BE2C (cell line): ENCODE measurements at regions not wholly inside any gene's neighbourhood (a gene's known extent, or its start where the extent isn't known, plus 50 kb on each side); places are given as distances from the start of the nearest gene placed in this dataset.

Source experiments
- DNase-seq: peaks from one replicate; pipeline ENCODE4 v3.0.0-alpha.2; 2020
- H3K27me3 ChIP-seq: fragments of 250-450 bp; sonication (Bioruptor Pico); 2 replicates; pipeline ENCODE4 v1.5.1; 2020; ENCODE audit warnings: mild to moderate bottlenecking
- H3K36me3 ChIP-seq: fragments of 250-450 bp; sonication (Bioruptor Pico); 2 replicates; pipeline ENCODE4 v1.5.1; 2020; ENCODE audit warnings: mild to moderate bottlenecking
- H3K4me1 ChIP-seq: fragments of 250-450 bp; sonication (Bioruptor Pico); 2 replicates; pipeline ENCODE4 v1.5.1; 2020
- H3K4me3 ChIP-seq: 2 replicates; pipeline ENCODE4 v1.5.1; 2011; ENCODE audit warnings: low read depth, low read length
- H3K9me3 ChIP-seq: fragments of 250-450 bp; sonication (Bioruptor Pico); 2 replicates; pipeline ENCODE4 v1.5.1; 2020
- TF ChIP-seq, protein P1 (sequence below): IDR thresholded peaks from 2 replicates; pipeline ENCODE4 v1.5.1; 2012; ENCODE audit warnings: mild to moderate bottlenecking, low read depth, low read length

DNA sequence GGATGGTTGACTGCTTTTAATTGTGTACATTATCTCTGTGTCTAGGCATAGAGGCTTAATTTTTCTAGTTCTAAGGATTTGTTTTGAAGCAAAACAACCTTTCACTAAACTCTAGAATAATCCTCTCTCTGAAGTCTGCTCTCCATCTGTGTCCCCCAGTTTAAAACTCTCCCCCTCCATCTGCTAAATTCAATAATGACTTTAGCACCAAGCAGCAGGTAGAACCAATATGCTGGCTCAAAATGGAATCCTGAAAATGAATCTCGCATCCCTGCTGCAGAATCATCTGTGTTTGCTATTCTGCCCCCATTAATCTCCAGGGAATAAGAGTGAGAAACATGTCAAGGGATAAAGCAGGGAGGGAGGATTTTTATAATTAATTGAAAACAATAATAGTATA lies 111.8 kb downstream of the TUSC7 start:
- Histone ChIP-seq H3K27me3 (no peaks in the 10 kb centered on the region), H3K4me3 (no peak overlapping the region), H3K36me3 (no peaks in the 10 kb centered on the region), H3K4me1 (peaks cover 22% of the 10 kb centered on the region), H3K9me3 (no peaks in the 10 kb centered on the region)
- no peak for DNase-seq
- TF ChIP-seq, protein P1, sequence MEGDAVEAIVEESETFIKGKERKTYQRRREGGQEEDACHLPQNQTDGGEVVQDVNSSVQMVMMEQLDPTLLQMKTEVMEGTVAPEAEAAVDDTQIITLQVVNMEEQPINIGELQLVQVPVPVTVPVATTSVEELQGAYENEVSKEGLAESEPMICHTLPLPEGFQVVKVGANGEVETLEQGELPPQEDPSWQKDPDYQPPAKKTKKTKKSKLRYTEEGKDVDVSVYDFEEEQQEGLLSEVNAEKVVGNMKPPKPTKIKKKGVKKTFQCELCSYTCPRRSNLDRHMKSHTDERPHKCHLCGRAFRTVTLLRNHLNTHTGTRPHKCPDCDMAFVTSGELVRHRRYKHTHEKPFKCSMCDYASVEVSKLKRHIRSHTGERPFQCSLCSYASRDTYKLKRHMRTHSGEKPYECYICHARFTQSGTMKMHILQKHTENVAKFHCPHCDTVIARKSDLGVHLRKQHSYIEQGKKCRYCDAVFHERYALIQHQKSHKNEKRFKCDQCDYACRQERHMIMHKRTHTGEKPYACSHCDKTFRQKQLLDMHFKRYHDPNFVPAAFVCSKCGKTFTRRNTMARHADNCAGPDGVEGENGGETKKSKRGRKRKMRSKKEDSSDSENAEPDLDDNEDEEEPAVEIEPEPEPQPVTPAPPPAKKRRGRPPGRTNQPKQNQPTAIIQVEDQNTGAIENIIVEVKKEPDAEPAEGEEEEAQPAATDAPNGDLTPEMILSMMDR = no peak

DNA sequence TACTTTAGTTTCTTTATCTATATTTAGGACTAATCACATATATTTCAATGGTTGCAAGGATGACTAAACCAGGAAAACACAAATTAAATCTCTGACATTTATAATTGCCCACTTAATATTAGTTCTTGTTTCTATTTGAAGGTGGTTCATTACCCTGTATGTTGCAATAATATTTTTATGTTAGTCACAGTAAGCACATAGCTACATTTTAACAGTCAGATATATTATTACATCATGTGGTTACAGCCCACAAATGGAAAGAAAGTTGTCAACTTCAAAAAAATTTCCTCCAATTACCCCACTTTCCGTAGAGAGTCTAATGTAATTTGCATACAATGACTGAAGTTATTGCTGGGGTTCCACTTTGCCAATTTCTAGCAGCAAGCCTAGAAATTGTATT lies 114.6 kb downstream of the TUSC7 start:
- no peaks in the 10 kb centered on the region for H3K36me3 ChIP-seq
- no peaks in the 10 kb centered on the region for H3K27me3 ChIP-seq
- TF ChIP-seq, protein P1 = no peak
- peaks cover 8% of the 10 kb centered on the region; the same call in 1 of the 2 replicates for H3K4me1 ChIP-seq
- DNase-seq = no peak
- no peak overlapping the region for H3K4me3 ChIP-seq
- H3K9me3 ChIP-seq = no peaks in the 10 kb centered on the region

DNA sequence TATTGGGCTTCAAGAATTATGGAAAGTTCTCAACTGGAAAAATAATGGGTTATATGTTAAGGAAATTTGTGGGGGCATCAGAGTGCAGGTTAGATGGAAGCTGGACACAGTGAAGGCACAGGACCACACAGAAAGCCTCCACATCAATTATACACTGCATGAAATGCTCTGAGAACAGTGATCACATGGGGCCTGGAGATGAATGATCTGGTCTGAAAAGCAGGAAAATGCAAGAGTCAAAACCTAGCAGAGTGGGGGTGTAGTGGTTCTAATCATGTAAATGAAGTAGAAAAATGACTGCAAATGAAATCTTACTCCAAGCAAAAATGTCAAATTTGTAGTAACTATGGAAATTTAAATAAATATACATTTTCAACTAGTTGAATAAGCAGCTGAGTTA lies 123.6 kb downstream of the TUSC7 start:
- TF ChIP-seq, protein P1 = no peak
- no peak for DNase-seq
- Histone ChIP-seq H3K36me3 (no peaks in the 10 kb centered on the region), H3K4me1 (peaks cover 6% of the 10 kb centered on the region), H3K27me3 (no peaks in the 10 kb centered on the region), H3K4me3 (no peak overlapping the region), H3K9me3 (no peaks in the 10 kb centered on the region)

DNA sequence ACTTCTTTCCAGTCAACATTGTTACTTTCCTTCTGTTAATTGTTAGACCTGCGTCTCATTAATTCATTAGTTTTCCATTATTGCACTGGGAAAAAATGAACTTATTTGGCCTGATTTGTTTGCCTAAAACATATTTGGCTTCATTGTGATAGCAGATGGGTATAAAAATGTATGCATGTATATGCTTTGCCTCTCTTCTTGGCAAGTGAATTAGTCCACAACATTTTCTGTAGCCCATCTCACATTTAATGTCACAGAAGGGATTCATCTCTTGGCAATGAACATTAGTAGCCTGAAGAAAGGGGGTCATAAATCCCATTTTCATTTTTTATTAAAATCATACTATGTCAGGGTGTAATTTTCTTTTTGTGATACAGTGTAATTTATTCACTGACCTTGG lies 125.2 kb downstream of the TUSC7 start:
- Histone ChIP-seq H3K4me3 (no peak overlapping the region), H3K27me3 (no peaks in the 10 kb centered on the region), H3K9me3 (no peaks in the 10 kb centered on the region), H3K4me1 (peaks cover 6% of the 10 kb centered on the region), H3K36me3 (no peaks in the 10 kb centered on the region)
- no peak for DNase-seq
- TF ChIP-seq, protein P1 = no peak

DNA sequence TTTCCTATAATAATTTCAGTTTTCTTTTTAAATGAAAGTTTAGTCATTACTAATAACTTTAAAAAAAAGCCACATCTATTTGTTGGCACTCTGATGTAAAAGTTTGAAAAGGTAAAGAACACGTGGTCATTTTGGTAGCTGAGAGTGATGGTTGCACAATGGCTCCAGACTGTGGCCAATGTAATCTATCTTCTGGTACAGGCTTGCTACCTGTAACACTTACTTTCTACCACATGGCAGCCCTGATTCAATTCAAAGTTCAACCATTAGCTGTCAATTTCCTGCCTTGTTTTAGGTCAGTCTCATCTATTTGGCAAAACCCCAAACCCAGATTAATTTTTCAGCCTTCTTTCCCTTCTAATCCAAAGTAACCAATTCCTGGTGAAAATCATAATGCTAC lies 126.1 kb downstream of the TUSC7 start:
- TF ChIP-seq, protein P1 = peak; percentile 8; the same call in 1 of the 2 replicates
- peaks cover 6% of the 10 kb centered on the region for H3K4me1 ChIP-seq
- H3K27me3 ChIP-seq = no peaks in the 10 kb centered on the region
- no peaks in the 10 kb centered on the region for H3K9me3 ChIP-seq
- H3K36me3 ChIP-seq = no peaks in the 10 kb centered on the region
- H3K4me3 ChIP-seq = no peak overlapping the region
- no peak for DNase-seq

DNA sequence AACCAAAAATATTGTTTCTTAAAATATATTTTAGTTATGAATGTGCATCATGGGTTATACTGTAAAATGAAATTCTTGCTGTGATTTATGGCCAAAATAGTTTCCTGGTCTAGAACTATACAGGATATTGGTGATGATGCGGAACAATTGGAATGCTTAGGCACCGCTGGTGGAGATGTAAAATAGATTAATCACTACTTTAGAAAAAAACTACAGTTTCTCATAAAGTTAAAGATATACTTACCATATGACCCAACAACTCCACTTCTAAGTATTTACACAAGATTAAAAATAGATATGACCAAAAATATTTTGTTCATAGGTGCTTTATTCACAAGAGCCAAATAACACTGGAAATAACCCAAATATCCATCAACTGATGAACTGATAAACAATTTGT lies 126.7 kb downstream of the TUSC7 start:
- Histone ChIP-seq H3K4me3 (no peak overlapping the region), H3K27me3 (no peaks in the 10 kb centered on the region), H3K9me3 (no peaks in the 10 kb centered on the region), H3K36me3 (no peaks in the 10 kb centered on the region), H3K4me1 (peaks cover 6% of the 10 kb centered on the region)
- DNase-seq = no peak
- TF ChIP-seq, protein P1 = no peak
